Transverse colon (tissue), 4 donors: ENCODE measurements at regions not wholly inside any gene's neighbourhood (a gene's known extent, or its start where the extent isn't known, plus 50 kb on each side); places are given as distances from the start of the nearest gene placed in this dataset.
"Not testable (repeated sequence)": the region's sequence is repeated elsewhere in the genome, so short reads cannot be mapped to it uniquely, and the experiment has no call there.

ENCODE experiments used
- DNase-seq: peaks from one replicate; pipeline ENCODE4 v3.0.0-alpha.2; 2019
- H3K27ac ChIP-seq, 4 donors: fragments of 200-600 bp; sonication (generic); 2 replicates each; pipeline ENCODE4 v1.5.1; 2016 to 2018; ENCODE audit warnings: inconsistent platforms in 4 of 4
- H3K27me3 ChIP-seq: fragments of 200-600 bp; sonication (generic); 2 replicates; pipeline ENCODE4 v1.5.1; 2017; ENCODE audit warnings: inconsistent platforms
- H3K36me3 ChIP-seq, 4 donors: fragments of 200-600 bp; sonication (generic); 2 replicates each; pipeline ENCODE4 v1.5.1; 2017 to 2019; ENCODE audit warnings: inconsistent platforms in 4 of 4
- H3K4me1 ChIP-seq, 4 donors: fragments of 200-600 bp; sonication (generic); 2 replicates each; pipeline ENCODE4 v1.5.1; 2017 to 2020; ENCODE audit warnings: inconsistent platforms in 4 of 4
- H3K4me3 ChIP-seq, 4 donors: fragments of 200-600 bp; sonication (generic); 1 replicate in 1 of 4; 2 replicates in 3 of 4; pipeline versions ENCODE4 v1.5.1 to v1.6.1; 2017 to 2019; ENCODE audit warnings: inconsistent platforms in 4 of 4
- H3K9me3 ChIP-seq, 2 donors: fragments of 200-600 bp; sonication (generic); 2 replicates each; pipeline ENCODE4 v1.5.1; 2017 to 2019; ENCODE audit warnings: inconsistent platforms in 2 of 2
- EP300 ChIP-seq: sonication (generic); formaldehyde crosslinking; IDR thresholded peaks from one replicate; pipeline ENCODE4 v1.6.1; 2017; ENCODE audit warnings: antibody characterized with exemption, low read depth
- POLR2A ChIP-seq: fragments of 450-650 bp; IDR thresholded peaks from one replicate; pipeline ENCODE4 v1.6.1; 2016; ENCODE audit warnings: antibody characterized with exemption, mild to moderate bottlenecking, moderate library complexity
- POLR2AphosphoS5 ChIP-seq, 3 donors: sonication (generic); formaldehyde crosslinking; IDR thresholded peaks; one replicate each; pipeline ENCODE4 v1.6.1; 2016; ENCODE audit warnings: antibody characterized with exemption in 3 of 3
- WGBS, 2 donors: methylation state at CpG; one replicate each; pipeline ENCODE4 v1.1.5; 2018; ENCODE audit warnings: low coverage in 1 of 2; 5-methylcytosine and 5-hydroxymethylcytosine counted together
- in situ Hi-C, 4 donors: fragments of 200-750 bp; cut with MboI; loops; one replicate each; pipeline versions ENCODE4 v1.15.0 to v1.15.1; 2017; ENCODE audit warnings: low sequenced_read_pairs in 3 of 4, low pct_ligation_motif_present in 1 of 4, low pct_unique_long_range_greater_than_20kb in 1 of 4
- intact Hi-C: fragments of 100-400 bp; cut with DNase I; formaldehyde crosslinking; loops from one replicate; pipeline ENCODE4 v1.15.1; 2023; ENCODE audit warnings: low total_unique reads
- TF ChIP-seq, protein P1 (sequence below), 5 experiments: fragments of 200-600 bp in 3 of 5; fragments of 450-650 bp in 2 of 5; sonication (generic) in 3 of 5; IDR thresholded peaks; 1 replicate in 2 of 5; 2 replicates in 3 of 5; pipeline ENCODE4 v1.5.1; 2016 to 2017; ENCODE audit warnings: antibody characterized with exemption in 5 of 5, inconsistent platforms in 3 of 5, mild to moderate bottlenecking in 2 of 5, moderate library complexity in 1 of 5

GRCh38 chr2:242058116-242058680 lies 188.7 kb downstream of the RTP5 start:
- in situ Hi-C loops (no loop called here), intact Hi-C loops (no loop called here)
- 83 to 100% methylated on average over 1 to 11 of the region's 11 CpGs for WGBS, 2 donors
- DNase-seq: no peak
- Histone ChIP-seq H3K4me1 (no peaks in the 10 kb centered on the region), H3K27ac (no peak overlapping the region), H3K36me3 (no peaks in the 10 kb centered on the region), H3K9me3 (no peaks in the 10 kb centered on the region), H3K4me3 (no peak overlapping the region), H3K27me3 (peaks cover 37% of the 10 kb centered on the region)
- TF ChIP-seq POLR2A: no peak
- TF ChIP-seq EP300: no peak

DNA sequence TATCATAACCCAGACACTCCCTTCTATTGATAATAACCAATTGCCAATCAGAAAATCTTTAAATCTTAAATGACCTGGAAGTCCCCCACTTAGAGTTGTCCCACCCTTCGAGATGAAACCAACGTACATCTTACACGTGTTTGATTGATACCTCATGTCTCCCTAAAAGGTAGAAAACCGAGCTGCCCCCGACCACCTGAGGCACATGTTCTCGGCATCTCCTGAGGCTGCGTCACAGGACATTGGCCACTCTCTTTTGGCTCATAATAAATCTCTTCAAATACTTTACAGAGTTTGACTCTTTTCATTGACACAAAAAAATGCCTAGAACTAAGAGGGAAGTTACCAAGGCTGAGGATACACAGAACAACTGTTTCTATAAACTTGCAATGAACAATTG lies 190.0 kb downstream of the RTP5 start:
- H3K4me1 ChIP-seq: no peaks in the 10 kb centered on the region
- H3K27me3 ChIP-seq: peaks cover 37% of the 10 kb centered on the region
- H3K9me3 ChIP-seq: no peaks in the 10 kb centered on the region
- TF ChIP-seq EP300 (no peak), POLR2AphosphoS5 (IDR thresholded peaks at IDR 0.05) (no peak), POLR2A (no peak)
- TF ChIP-seq, protein P1, sequence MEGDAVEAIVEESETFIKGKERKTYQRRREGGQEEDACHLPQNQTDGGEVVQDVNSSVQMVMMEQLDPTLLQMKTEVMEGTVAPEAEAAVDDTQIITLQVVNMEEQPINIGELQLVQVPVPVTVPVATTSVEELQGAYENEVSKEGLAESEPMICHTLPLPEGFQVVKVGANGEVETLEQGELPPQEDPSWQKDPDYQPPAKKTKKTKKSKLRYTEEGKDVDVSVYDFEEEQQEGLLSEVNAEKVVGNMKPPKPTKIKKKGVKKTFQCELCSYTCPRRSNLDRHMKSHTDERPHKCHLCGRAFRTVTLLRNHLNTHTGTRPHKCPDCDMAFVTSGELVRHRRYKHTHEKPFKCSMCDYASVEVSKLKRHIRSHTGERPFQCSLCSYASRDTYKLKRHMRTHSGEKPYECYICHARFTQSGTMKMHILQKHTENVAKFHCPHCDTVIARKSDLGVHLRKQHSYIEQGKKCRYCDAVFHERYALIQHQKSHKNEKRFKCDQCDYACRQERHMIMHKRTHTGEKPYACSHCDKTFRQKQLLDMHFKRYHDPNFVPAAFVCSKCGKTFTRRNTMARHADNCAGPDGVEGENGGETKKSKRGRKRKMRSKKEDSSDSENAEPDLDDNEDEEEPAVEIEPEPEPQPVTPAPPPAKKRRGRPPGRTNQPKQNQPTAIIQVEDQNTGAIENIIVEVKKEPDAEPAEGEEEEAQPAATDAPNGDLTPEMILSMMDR (IDR thresholded peaks at IDR 0.05): no peak
- intact Hi-C loops (no loop called here), in situ Hi-C loops (no loop called here)
- H3K36me3 ChIP-seq: no peaks in the 10 kb centered on the region
- no peak overlapping the region for H3K4me3 ChIP-seq
- 82 to 88% methylated on average over 4 to 7 of the region's 7 CpGs for WGBS, 2 donors
- no peak overlapping the region for H3K27ac ChIP-seq
- DNase-seq: no peak

- no peak overlapping the region for H3K4me3 ChIP-seq
- H3K36me3 ChIP-seq: no peaks in the 10 kb centered on the region
- H3K4me1 ChIP-seq: no peaks in the 10 kb centered on the region
- TF ChIP-seq POLR2A (no peak), EP300 (no peak), POLR2AphosphoS5 (IDR thresholded peaks at IDR 0.05) (no peak)
- TF ChIP-seq, protein P1 (IDR thresholded peaks at IDR 0.05): no peak
- DNase-seq: no peak
- H3K9me3 ChIP-seq: no peaks in the 10 kb centered on the region
- whole genome bisulfite sequencing, 2 donors: 41 to 57% methylated on average over 3 to 4 of the region's 4 CpGs
- peaks cover 34% of the 10 kb centered on the region for H3K27me3 ChIP-seq
- in situ Hi-C loops: no loop called here
- no peak overlapping the region for H3K27ac ChIP-seq
- intact Hi-C loops: no loop called here
These were observed 190.8 kb downstream of the RTP5 start for GRCh38 chr2:242060212-242060835.

DNA sequence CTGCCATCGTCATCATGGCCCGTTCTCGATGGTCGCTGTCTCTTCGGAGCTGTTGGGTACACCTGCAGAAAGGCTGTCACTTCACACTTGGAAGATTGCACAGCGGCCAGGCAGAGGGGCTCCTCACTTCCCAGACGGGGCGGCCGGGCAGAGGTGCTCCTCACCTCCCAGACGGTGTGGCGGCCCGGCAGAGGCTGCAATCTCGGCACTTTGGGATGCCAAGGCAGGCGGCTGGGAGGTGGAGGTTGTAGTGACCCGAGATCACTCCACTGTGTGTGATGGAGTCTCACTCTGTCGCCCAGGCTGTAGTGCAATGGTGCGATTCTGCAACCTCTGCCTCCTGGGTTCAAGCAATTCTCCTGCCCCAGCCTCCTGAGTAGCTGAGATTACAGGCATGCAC lies 192.4 kb downstream of the RTP5 start:
- H3K9me3 ChIP-seq, H3K36me3 ChIP-seq, in situ Hi-C loops, DNase-seq, H3K4me3 ChIP-seq, H3K27ac ChIP-seq, H3K4me1 ChIP-seq, intact Hi-C loops: not testable (repeated sequence)
- H3K27me3 ChIP-seq: peaks cover 21% of the 10 kb centered on the region
- 96 to 100% methylated on average over 5 to 17 of the region's 17 CpGs for WGBS, 2 donors

DNA sequence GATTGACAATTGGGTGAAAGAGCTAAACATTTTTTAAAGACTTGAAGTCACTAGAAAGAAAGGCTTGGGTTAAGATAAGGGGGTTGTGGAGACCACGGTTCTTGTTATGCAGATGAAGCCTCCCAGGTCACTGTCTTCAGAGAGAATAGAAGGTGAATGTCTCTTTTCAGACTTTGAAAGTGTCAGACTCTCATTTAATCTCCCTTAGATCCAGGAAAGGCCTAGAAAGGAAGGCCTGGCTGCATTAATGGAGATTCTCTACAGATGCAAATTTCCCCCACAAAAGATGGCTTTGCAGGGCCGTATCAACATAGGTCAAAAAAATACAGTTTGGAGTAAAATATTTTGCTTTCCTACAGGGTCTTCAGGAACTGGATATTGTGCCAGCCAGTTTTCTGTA lies 193.9 kb downstream of the RTP5 start:
- intact Hi-C loops: no loop called here
- no peaks in the 10 kb centered on the region for H3K4me1 ChIP-seq
- no peak overlapping the region for H3K27ac ChIP-seq
- H3K27me3 ChIP-seq: peaks cover 12% of the 10 kb centered on the region
- H3K36me3 ChIP-seq: no peaks in the 10 kb centered on the region
- WGBS, 2 donors: 74 to 84% methylated on average over 2 of the region's 2 CpGs
- H3K4me3 ChIP-seq: no peak overlapping the region
- H3K9me3 ChIP-seq: no peaks in the 10 kb centered on the region
- no peak for TF ChIP-seq POLR2AphosphoS5 (IDR thresholded peaks at IDR 0.05)
- no peak for DNase-seq
- in situ Hi-C loops: no loop called here

GRCh38 chr2:242063850-242064249 lies 194.3 kb downstream of the RTP5 start:
- DNase-seq: no peak
- TF ChIP-seq POLR2AphosphoS5 (IDR thresholded peaks at IDR 0.05) (no peak), POLR2A (no peak), EP300 (no peak)
- TF ChIP-seq, protein P1 (IDR thresholded peaks at IDR 0.05): no peak
- no peaks in the 10 kb centered on the region for H3K4me1 ChIP-seq
- in situ Hi-C loops (no loop called here), intact Hi-C loops (no loop called here)
- 95 to 100% methylated on average over 1 to 4 of the region's 7 CpGs for WGBS, 2 donors
- H3K27ac ChIP-seq: no peak overlapping the region
- H3K36me3 ChIP-seq: no peaks in the 10 kb centered on the region
- no peak overlapping the region for H3K4me3 ChIP-seq
- H3K9me3 ChIP-seq: no peaks in the 10 kb centered on the region
- peaks cover 10% of the 10 kb centered on the region for H3K27me3 ChIP-seq
